ENCODE measurements at regions not wholly inside any gene's neighbourhood (a gene's known extent, or its start where the extent isn't known, plus 50 kb on each side); places are given as distances from the start of the nearest gene placed in this dataset.
"Not testable (repeated sequence)": the region's sequence is repeated elsewhere in the genome, so short reads cannot be mapped to it uniquely, and the experiment has no call there.

- FAIRE-seq (no peak), DNase-seq (ENCODE audit: insufficient read length, low spot score) (no peak)
These were observed 2554.8 kb downstream of the PCDH9 start for GRCh38 chr13:64675255-64675892.

GRCh38 chr13:64674126-64674525 is 2556.0 kb downstream of the PCDH9 start:
- FAIRE-seq (no peak), DNase-seq (ENCODE audit: insufficient read length, low spot score) (no peak)

DNA sequence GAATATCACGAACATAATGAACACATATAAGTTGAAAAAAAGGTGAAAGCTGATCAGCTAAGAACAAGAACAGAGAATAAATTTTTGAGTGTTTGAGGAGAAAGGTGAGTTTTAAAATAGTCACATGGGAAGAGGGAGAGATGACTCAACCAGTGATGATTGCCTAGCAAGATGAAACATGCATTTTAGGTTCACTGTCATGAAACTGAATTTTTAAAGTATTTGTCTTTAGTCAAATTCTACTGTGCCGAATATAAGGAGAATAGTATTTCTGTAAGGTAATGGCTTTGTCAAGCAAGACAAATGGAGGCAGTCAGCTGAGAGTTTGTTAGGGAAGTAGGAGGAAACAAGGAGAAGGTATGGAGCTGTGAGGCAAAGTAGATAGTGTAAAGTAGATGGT is 2557.4 kb downstream of the PCDH9 start:
- no peak for DNase-seq (ENCODE audit: insufficient read length, low spot score)

DNA sequence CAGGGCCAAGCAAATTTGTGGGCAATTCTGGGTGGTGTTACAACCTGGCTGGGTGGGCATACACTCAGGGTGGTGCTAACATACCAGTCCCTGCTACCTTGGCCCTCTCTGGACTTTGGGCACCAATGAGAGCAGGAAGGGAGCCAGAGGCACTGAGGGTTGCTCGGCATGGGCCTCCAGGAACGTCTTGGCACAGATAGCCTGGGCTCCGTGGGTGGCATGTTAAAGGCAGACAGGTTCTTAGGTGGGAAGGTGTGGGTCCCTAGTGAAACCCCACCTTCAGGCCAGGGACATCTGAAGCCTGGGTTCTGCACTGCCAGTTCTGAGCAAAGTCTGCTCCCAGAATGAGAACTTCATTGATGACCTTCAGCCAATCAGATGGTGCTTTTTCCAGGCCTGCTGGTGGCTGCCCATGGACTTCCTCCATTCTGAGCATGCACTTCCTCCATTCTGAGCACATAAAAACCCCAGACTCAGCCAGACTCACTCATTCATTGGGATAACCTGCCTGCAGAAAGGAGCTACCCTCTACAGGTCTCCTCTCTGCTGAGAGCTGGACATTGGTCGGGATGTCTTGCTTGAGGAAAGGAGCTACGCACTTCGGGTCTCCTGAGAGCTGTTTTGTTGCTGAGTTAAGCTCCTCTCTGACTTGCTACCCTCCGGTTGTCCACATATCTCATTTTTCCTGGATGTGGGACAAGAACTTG is 2567.1 kb downstream of the PCDH9 start:
- DNase-seq (ENCODE audit: insufficient read length, low spot score) = no peak
- FAIRE-seq = no peak

More for the DNA sequence above, 2557.4 kb downstream of the PCDH9 start:
- FAIRE-seq = no peak

- no peak for DNase-seq (ENCODE audit: insufficient read length, low spot score)
- FAIRE-seq = no peak
These were observed 2581.8 kb downstream of the PCDH9 start for GRCh38 chr13:64648293-64648692.

DNA sequence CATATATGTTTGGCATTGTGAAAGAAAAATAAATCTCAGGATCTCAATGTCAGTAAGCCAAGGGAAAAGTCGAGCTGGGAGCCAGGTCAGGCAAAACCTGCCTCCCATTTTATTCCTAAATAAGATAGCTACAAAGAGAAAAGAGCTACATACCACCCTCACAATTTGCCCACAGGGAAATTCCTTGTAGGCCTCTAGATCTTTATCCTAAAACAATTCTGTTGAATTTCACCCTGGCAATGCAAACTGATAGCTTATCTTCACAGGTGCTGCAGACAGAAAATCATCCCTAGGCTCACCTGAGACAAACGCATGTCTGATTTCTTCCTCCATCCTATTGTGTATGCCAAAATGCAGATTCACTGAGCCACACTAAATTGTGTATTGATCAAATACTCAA is 2587.1 kb downstream of the PCDH9 start:
- DNase-seq (ENCODE audit: insufficient read length, low spot score) = no peak
- FAIRE-seq = no peak

DNA sequence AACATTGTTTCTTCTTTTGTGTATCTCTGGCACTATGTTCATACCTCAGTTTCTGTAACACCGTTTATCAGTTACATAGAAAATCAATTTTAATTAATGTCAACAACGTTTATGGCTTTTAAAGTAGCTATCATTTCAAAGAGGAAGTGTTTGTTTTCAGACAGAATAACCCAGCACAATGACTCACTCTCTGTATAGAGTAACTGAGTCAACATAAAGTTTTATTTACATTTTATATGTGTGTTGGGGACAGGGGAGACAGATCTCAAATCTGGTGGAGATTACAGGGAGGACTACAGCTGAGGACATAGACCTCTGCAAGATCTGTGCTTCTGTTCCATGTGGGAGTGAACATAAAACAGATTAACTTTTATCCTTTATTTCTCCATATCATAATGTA is 2590.1 kb downstream of the PCDH9 start:
- DNase-seq (ENCODE audit: insufficient read length, low spot score) (no peak), FAIRE-seq (no peak)

GRCh38 chr13:64639206-64639605 is 2590.9 kb downstream of the PCDH9 start:
- DNase-seq (ENCODE audit: insufficient read length, low spot score) = no peak

DNA sequence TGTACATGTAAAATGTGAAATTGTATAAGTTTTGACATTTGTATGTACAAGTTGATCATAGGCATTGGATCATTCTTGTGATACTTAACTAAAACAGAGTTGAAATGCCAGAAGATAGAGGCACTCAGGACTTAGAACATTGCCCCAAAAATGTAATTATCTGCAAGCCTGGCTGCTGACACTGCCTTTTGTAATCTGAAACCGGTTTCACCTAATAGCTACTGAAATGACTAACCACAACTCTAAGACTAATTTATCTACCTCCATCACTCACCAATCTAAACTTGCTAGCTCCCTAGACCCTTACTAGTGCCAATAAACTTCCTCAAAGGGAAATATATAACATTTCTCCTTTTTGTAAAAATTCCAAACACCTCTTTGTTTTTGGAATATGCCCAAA is 2596.2 kb downstream of the PCDH9 start:
- DNase-seq (ENCODE audit: insufficient read length, low spot score) (no peak), FAIRE-seq (no peak)

More at GRCh38 chr13:64639206-64639605, 2590.9 kb downstream of the PCDH9 start:
- no peak for FAIRE-seq

GRCh38 chr13:64627654-64628053 is 2602.5 kb downstream of the PCDH9 start:
- DNase-seq (ENCODE audit: insufficient read length, low spot score) = no peak
- FAIRE-seq = no peak

DNA sequence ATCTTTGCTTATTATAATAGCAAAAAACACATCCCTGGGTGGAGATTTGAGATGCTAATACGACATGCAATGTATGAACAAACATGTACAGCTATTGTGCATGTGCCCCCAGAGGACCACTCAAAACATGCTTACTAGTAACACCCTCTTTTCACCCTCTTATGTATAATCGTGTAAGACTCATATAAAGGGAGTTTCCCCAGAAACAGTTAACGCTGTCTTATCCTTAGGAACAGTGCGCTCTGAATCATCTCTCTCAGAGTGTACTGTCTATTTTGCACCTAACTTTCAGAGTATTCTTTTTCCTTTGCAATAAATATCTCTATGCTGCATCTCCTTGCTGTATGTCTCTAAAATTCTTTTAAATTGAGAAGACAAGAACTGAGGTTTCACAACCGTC is 2604.0 kb downstream of the PCDH9 start:
- no peak for FAIRE-seq
- no peak for DNase-seq (ENCODE audit: insufficient read length, low spot score)

DNA sequence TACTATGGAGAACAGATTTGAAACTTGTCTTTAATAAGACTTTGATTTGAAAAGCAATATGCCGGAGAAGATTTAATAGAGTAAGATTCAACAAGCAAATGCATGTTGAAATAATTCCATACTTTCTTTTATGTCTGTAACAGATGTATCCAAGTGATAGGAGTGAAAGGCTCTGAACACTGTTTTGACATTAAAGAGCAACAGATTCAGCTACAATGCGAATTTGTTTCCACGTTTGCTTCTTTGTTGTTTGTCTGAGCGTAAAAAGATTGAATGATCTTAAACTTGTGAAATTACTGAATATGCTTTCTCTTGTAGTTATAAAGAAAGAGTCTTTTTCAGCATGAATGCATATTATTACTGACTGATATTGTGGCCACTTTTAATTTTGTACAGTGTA is 2612.9 kb downstream of the PCDH9 start:
- DNase-seq (ENCODE audit: insufficient read length, low spot score) (no peak), FAIRE-seq (no peak)

DNA sequence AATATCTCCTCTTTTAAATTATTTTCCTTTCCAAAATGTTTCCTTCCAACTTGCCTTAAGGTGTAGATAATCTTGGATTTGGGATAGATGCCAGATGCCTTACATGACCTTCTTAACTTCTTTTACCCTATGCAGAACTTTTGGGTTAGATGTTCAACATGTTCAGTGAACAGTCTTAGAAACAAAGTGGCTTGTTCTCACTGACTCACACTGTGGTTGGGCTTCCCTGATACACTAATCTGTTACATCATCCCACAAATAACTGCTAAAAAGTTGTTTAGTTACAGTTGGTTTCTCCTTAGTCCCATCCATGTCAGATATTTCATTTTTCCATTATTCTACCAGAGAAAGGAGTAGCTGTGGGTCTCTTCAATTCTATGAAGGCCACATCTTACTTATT is 2638.2 kb downstream of the PCDH9 start:
- DNase-seq (ENCODE audit: insufficient read length, low spot score) (no peak), FAIRE-seq (no peak)

GRCh38 chr13:64579331-64579730 is 2650.8 kb downstream of the PCDH9 start:
- FAIRE-seq = no peak

DNA sequence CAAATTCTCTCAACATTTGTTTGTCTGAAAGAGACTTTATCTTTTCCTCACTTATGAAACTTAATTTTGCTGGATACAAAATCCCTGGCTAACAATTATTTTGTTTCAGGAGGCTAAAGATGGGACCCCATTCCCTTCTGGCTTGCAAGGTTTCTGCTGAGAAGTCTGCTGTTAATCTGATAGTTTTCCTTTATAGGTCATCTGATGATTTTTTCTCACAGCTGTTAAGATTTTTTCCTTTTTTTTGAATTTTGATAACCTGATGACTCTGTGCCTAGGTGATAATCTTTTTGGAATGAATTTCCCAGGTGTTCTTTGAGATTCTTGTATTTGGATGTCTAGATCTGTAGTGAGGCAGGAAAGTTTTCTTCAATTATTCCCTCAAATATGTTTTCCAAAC is 2661.4 kb downstream of the PCDH9 start:
- no peak for FAIRE-seq
- DNase-seq (ENCODE audit: insufficient read length, low spot score) = no peak

More at GRCh38 chr13:64579331-64579730, 2650.8 kb downstream of the PCDH9 start:
- DNase-seq (ENCODE audit: insufficient read length, low spot score) = no peak

DNA sequence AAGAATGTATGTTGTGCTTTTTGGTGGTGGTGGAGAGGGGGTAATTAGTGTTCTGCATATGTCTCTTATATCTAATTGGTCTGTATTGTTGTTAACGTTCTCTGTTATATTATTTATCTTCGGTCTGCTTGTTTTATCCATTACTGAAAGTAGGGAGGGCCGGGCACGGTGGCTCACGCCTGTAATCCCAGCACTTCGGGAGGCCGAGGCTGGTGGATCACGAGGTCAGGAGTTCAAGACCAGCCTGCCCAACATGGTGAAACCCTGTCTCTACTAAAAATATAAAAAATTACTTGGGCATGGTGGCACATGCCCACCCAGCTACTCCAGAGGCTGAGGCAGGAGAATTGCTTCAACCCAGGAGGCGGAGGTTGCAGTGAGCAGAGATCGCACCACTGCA is 2672.1 kb downstream of the PCDH9 start:
- DNase-seq (ENCODE audit: insufficient read length, low spot score); FAIRE-seq: not testable (repeated sequence)

DNA sequence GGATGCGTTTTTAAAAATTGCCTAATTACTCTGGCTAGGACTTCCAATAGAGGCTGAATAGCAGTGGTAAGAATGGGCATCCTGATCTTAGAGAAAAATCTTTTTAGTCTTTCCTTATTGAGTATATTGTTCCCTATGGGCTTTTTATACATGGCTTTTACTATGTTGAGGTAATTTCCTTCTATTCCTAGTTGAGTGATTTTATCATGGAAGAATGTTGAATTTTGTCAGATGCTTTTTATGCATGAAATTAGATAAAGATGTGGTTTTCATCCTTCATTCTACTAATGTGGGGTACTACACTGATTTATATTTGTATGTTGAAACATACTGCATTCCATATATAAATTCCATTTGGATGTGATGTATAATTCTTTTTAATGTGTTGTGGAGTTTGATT is 2673.8 kb downstream of the PCDH9 start:
- FAIRE-seq (no peak), DNase-seq (ENCODE audit: insufficient read length, low spot score) (no peak)

- FAIRE-seq = no peak
These were observed 2676.6 kb downstream of the PCDH9 start for GRCh38 chr13:64553411-64554129.

GRCh38 chr13:64551755-64552154 is 2678.4 kb downstream of the PCDH9 start:
- no peak for DNase-seq (ENCODE audit: insufficient read length, low spot score)

More at GRCh38 chr13:64553411-64554129, 2676.6 kb downstream of the PCDH9 start:
- DNase-seq (ENCODE audit: insufficient read length, low spot score) = no peak

DNA sequence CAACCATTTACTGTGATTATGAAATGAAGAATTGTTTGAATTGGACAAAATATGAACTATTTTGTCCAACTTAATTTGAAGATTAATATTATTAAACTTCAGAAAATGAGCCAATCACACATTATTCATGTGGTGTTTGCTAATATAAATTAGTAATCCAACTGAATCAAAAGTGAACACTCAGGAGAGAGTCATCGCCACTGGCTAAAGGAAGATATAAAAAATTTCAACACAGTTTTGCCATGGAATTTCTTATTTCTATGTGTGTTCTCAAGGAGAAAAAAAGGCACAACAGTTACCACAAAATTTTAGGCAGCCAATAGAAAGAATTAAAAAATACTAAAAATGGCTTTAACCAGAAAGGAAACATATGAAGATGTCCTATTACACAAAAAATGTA is 2683.8 kb downstream of the PCDH9 start:
- FAIRE-seq = no peak
- DNase-seq (ENCODE audit: insufficient read length, low spot score) = no peak

More at GRCh38 chr13:64551755-64552154, 2678.4 kb downstream of the PCDH9 start:
- FAIRE-seq = no peak

- DNase-seq (ENCODE audit: insufficient read length, low spot score) (no peak), FAIRE-seq (no peak)
These were observed 2689.2 kb downstream of the PCDH9 start for GRCh38 chr13:64540976-64541375.

DNA sequence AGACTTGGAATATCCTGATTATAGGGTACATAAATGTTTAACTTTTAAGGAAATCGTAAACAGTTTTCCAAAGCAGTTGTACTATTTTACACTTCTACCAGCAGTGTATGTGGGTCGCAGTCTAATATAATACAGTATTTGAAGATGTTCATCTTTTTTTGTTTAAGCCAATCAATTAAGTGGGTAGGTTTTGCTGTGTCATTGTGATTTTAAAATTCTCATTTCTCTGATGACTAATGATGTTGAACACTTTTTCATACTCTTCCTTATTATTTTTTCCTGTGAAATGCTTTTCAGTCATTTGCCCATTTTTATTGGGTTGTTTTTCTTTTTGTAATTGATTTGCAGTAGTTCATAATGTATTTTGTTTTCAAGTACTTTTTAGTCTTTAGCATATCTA is 2689.7 kb downstream of the PCDH9 start:
- DNase-seq (ENCODE audit: insufficient read length, low spot score) (no peak), FAIRE-seq (no peak)
